T-cell (primary cell): ENCODE measurements at regions not wholly inside any gene's neighbourhood (a gene's known extent, or its start where the extent isn't known, plus 50 kb on each side); places are given as distances from the start of the nearest gene placed in this dataset.

Source experiments
- ATAC-seq, 4 experiments: fragments of 200-7000 bp in 3 of 4; fragments of 150-1000 bp in 1 of 4; cut with Tn5 transposase; replicated peaks in 1 of 4; 1 replicate in 3 of 4; 2 replicates in 1 of 4; pipeline ENCODE4 v1.10.0; 2021; ENCODE audit warnings: moderate library complexity in 3 of 4, mild to moderate bottlenecking in 2 of 4, moderate number of reproducible peaks in 1 of 4
- CTCF ChIA-PET, 2 donors: fragments of 300-600 bp; sonication (Branson Sonifier 250); formaldehyde crosslinking; loops; one replicate each; lab custom pipeline; 2022; ENCODE audit warnings: antibody characterized with exemption in 2 of 2; lab: Charles Lee
- POLR2A ChIA-PET, 2 donors: fragments of 300-600 bp; sonication (Branson Sonifier 250); formaldehyde crosslinking; loops; one replicate each; lab custom pipeline; 2022; ENCODE audit warnings: antibody characterized with exemption in 2 of 2; lab: Charles Lee
- DNase-seq, 35 experiments: peaks; one replicate each; pipeline versions ENCODE4 v3.0.0 to v3.0.0-alpha.2; 2013 to 2023
- H3K27ac ChIP-seq: one replicate; pipeline ENCODE4 v1.5.1; 2013; ENCODE audit warnings: low read length
- H3K27me3 ChIP-seq, 2 experiments: replicated peaks in 1 of 2; 1 replicate in 1 of 2; 2 replicates in 1 of 2; pipeline versions ENCODE4 v1.6.1 to v1.7.0; 2013; ENCODE audit warnings: low read length in 1 of 2, mixed read lengths in 1 of 2; ENCODE audit not compliant: control insufficient read depth in 2 of 2, insufficient read depth in 2 of 2; ENCODE audit errors: extremely low read depth in 1 of 2
- H3K36me3 ChIP-seq, 2 donors: 1 replicate in 1 of 2; 2 replicates in 1 of 2; pipeline versions ENCODE4 v1.6.1 to v1.7.0; 2013; ENCODE audit warnings: low read length in 1 of 2; ENCODE audit not compliant: control insufficient read depth in 2 of 2, insufficient read depth in 1 of 2; ENCODE audit errors: extremely low read depth in 1 of 2
- H3K4me1 ChIP-seq, 2 experiments: 1 replicate in 1 of 2; 2 replicates in 1 of 2; pipeline versions ENCODE4 v1.6.1 to v1.7.0; 2013; ENCODE audit warnings: low read length in 2 of 2, mixed read lengths in 1 of 2; ENCODE audit not compliant: insufficient read depth in 2 of 2, control insufficient read depth in 1 of 2; ENCODE audit errors: extremely low read depth in 1 of 2
- H3K4me3 ChIP-seq, 2 donors: 1 replicate in 1 of 2; 2 replicates in 1 of 2; pipeline versions ENCODE4 v1.5.1 to v1.7.0; 2013; ENCODE audit warnings: mild to moderate bottlenecking in 2 of 2, low read length in 1 of 2, moderate library complexity in 1 of 2; ENCODE audit not compliant: control insufficient read depth in 1 of 2; ENCODE audit errors: extremely low read depth in 1 of 2
- H3K9me3 ChIP-seq: 2 replicates; pipeline ENCODE4 v1.7.0; 2013
- H3K27ac Mint-ChIP-seq, 2 donors: one replicate each; pipeline ENCODE4 v1.8.0; 2020 to 2021; ENCODE audit warnings: mild to moderate bottlenecking in 2 of 2, mixed read lengths in 2 of 2
- H3K27me3 Mint-ChIP-seq, 2 donors: one replicate each; pipeline ENCODE4 v1.8.0; 2021 to 2022; ENCODE audit warnings: mixed read lengths in 2 of 2
- H3K36me3 Mint-ChIP-seq: one replicate; pipeline ENCODE4 v1.8.0; 2021; ENCODE audit warnings: mixed read lengths
- H3K4me1 Mint-ChIP-seq, 3 donors: one replicate each; pipeline ENCODE4 v1.8.0; 2020 to 2022; ENCODE audit warnings: mixed read lengths in 3 of 3, mild to moderate bottlenecking in 1 of 3
- H3K4me3 Mint-ChIP-seq, 3 donors: one replicate each; pipeline ENCODE4 v1.8.0; 2020 to 2022; ENCODE audit warnings: mild to moderate bottlenecking in 3 of 3, mixed read lengths in 3 of 3, moderate library complexity in 3 of 3
- H3K9me3 Mint-ChIP-seq, 3 donors: one replicate each; pipeline ENCODE4 v1.8.0; 2020 to 2022; ENCODE audit warnings: mixed read lengths in 3 of 3
- WGBS: methylation state at CpG from one replicate; pipeline ENCODE4 v1.1.5; 2013; ENCODE audit warnings: missing lambda C conversion rate; ENCODE audit not compliant: insufficient coverage; 5-methylcytosine and 5-hydroxymethylcytosine counted together

DNA sequence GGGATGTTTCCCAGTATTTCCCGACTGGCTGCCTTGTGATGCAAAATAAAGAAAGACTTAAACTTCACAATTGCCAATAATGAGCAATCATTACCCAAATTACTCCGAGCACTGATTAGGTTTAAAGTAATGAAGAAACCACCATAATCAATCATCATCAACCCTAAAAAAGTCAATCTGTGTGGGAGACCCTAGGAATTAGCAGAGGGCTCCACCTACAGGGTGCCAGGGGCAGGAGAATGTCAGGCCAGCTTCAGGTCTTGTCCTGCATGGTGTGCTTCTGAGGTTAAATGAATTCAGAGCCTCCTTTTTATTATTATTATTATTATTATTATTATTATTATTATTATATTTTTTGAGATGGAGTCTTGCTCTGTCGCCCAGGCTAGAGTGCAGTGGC lies 478.0 kb upstream of the ARRDC4 start:
- no peaks in the 10 kb centered on the region for H3K27me3 Mint-ChIP-seq
- ChIA-PET POLR2A (no interaction called here), CTCF (no interaction called here)
- WGBS: 50% methylated on average over 1 of the region's 3 CpGs
- H3K27me3 ChIP-seq: no peaks in the 10 kb centered on the region
- H3K36me3 ChIP-seq: no peaks in the 10 kb centered on the region
- no peak overlapping the region for H3K4me3 ChIP-seq
- no peak overlapping the region for H3K27ac Mint-ChIP-seq
- H3K4me3 Mint-ChIP-seq: no peak overlapping the region
- no peaks in the 10 kb centered on the region for H3K9me3 ChIP-seq
- peaks cover 7 to 35% (median 11%) of the 10 kb centered on the region in 3 donors for H3K9me3 Mint-ChIP-seq
- no peaks in the 10 kb centered on the region for H3K4me1 ChIP-seq
- H3K36me3 Mint-ChIP-seq: no peaks in the 10 kb centered on the region
- no peak overlapping the region for H3K27ac ChIP-seq
- no peak for ATAC-seq
- DNase-seq: no peak
- no peaks in the 10 kb centered on the region for H3K4me1 Mint-ChIP-seq

DNA sequence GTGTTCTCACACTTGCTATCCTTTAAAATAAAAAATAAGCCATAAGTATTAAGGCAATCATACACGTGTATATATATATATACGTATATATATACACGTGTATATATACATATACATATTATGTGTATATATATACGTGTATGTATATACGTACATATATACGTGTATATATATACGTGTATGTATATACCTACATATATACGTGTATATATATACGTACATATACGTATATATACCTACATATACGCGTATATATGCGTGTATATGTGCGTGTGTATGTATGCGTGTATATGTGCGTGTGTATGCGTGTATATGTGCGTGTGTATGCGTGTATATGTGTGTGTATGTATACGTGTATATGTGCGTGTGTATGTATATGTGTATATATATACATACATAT lies 477.3 kb upstream of the ARRDC4 start:
- H3K4me1 ChIP-seq: no peaks in the 10 kb centered on the region
- no peak overlapping the region for H3K27ac ChIP-seq
- H3K4me3 ChIP-seq: no peak overlapping the region
- WGBS: no CpG with 5 or more reads among the region's 21 CpGs
- no peaks in the 10 kb centered on the region for H3K36me3 ChIP-seq
- Mint-ChIP-seq H3K36me3 (no peaks in the 10 kb centered on the region), H3K4me1 (no peaks in the 10 kb centered on the region), H3K27me3 (no peaks in the 10 kb centered on the region), H3K27ac (no peak overlapping the region), H3K4me3 (no peak overlapping the region), H3K9me3 (peaks cover 7 to 35% (median 11%) of the 10 kb centered on the region in 3 donors)
- no peaks in the 10 kb centered on the region for H3K27me3 ChIP-seq
- ATAC-seq (no peak), DNase-seq (no peak)
- ChIA-PET CTCF (no interaction called here), POLR2A (no interaction called here)
- H3K9me3 ChIP-seq: no peaks in the 10 kb centered on the region

DNA sequence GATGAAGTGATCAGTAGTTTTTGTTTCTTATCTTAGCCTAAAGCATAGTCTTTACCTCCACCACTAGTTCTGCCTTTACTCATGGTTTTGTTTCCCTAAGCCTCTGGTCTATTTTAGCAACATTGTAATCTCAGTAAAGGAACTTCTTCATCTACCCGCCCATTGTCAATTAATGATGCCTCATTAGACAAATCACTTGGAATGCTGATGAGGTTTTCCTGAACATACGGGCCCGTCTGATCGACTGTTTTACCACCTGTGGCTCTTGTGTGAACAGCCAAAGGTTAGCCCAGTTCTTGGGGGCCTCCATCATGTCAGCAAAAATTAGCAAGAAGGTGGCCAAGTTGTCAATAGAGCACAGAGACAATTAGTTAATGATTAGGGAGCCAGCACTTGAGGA lies 470.1 kb upstream of the ARRDC4 start:
- Histone ChIP-seq H3K4me1 (no peaks in the 10 kb centered on the region), H3K27ac (no peak overlapping the region), H3K27me3 (no peaks in the 10 kb centered on the region), H3K9me3 (no peaks in the 10 kb centered on the region), H3K36me3 (no peaks in the 10 kb centered on the region), H3K4me3 (no peak overlapping the region)
- Mint-ChIP-seq H3K36me3 (no peaks in the 10 kb centered on the region), H3K27me3 (no peaks in the 10 kb centered on the region), H3K4me3 (no peak overlapping the region), H3K4me1 (no peaks in the 10 kb centered on the region), H3K27ac (no peak overlapping the region), H3K9me3 (peaks cover 2 to 13% (median 5%) of the 10 kb centered on the region in 3 donors)
- DNase-seq (no peak), ATAC-seq (no peak)
- 69% methylated on average over 3 of the region's 4 CpGs for WGBS
- ChIA-PET CTCF (no interaction called here), POLR2A (no interaction called here)

DNA sequence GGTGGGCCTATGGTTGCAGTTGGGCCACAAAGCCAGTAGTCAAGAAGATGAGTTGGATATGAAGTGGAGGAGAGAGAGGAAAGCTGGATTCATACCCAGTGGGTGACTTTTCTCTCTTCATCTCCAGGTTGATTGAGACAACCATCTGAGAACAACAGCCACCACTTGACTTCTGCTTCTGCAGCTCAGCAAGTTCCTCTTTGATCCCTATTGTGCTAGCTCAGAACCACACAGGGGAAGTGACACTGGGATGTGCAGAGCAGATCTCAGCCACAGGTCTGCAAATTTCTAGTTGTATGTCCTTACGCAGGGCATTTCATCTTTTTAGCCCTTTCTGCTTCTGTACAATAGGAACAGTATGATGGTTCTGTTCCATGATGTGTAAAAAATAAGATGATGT lies 459.2 kb upstream of the ARRDC4 start:
- Histone ChIP-seq H3K36me3 (no peaks in the 10 kb centered on the region), H3K4me1 (no peaks in the 10 kb centered on the region), H3K9me3 (no peaks in the 10 kb centered on the region), H3K27me3 (no peaks in the 10 kb centered on the region), H3K4me3 (no peak overlapping the region), H3K27ac (no peak overlapping the region)
- POLR2A ChIA-PET: no interaction called here
- DNase-seq (no peak), ATAC-seq (no peak)
- peaks cover 6 to 18% (median 8%) of the 10 kb centered on the region in 3 donors for H3K9me3 Mint-ChIP-seq
- CTCF ChIA-PET: interaction anchor here in 1 of 2 donors (0.6 kb wide), 1 partner anchor 106 kb away, joined by 9 read pairs; no protein-coding TSS in a partner anchor
- no peaks in the 10 kb centered on the region for H3K36me3 Mint-ChIP-seq
- WGBS: no CpG with 5 or more reads among the region's 1 CpG
- H3K27ac Mint-ChIP-seq: no peak overlapping the region
- no peak overlapping the region for H3K4me3 Mint-ChIP-seq
- no peaks in the 10 kb centered on the region for H3K27me3 Mint-ChIP-seq
- no peaks in the 10 kb centered on the region for H3K4me1 Mint-ChIP-seq

DNA sequence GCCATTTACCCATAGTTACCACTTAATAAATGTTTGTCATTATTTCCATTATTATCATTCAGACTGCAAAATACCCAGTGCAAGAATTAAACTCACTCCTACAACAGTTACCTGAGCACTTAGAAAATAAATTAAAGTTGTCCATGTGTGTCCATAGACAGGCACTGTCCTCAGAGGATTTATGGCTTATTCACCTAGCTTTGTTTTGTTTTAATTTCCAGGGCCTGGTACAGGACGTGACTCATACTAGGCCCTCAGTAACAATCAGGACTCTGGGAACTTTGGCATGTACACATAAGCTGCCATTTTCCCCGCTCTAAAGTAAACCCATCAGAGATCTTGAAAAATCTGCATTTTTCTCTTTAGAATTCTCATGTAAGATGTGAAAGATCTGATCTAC lies 458.5 kb upstream of the ARRDC4 start:
- Histone ChIP-seq H3K4me3 (no peak overlapping the region), H3K27me3 (no peaks in the 10 kb centered on the region), H3K27ac (no peak overlapping the region), H3K9me3 (no peaks in the 10 kb centered on the region), H3K4me1 (no peaks in the 10 kb centered on the region), H3K36me3 (no peaks in the 10 kb centered on the region)
- Mint-ChIP-seq H3K27me3 (no peaks in the 10 kb centered on the region), H3K36me3 (no peaks in the 10 kb centered on the region), H3K4me1 (no peaks in the 10 kb centered on the region), H3K4me3 (no peak overlapping the region), H3K9me3 (peaks cover 6 to 14% (median 8%) of the 10 kb centered on the region in 3 donors), H3K27ac (no peak overlapping the region)
- 50% methylated on average over 1 of the region's 2 CpGs for WGBS
- ChIA-PET CTCF (no interaction called here), POLR2A (no interaction called here)
- DNase-seq: no peak
- ATAC-seq: no peak

DNA sequence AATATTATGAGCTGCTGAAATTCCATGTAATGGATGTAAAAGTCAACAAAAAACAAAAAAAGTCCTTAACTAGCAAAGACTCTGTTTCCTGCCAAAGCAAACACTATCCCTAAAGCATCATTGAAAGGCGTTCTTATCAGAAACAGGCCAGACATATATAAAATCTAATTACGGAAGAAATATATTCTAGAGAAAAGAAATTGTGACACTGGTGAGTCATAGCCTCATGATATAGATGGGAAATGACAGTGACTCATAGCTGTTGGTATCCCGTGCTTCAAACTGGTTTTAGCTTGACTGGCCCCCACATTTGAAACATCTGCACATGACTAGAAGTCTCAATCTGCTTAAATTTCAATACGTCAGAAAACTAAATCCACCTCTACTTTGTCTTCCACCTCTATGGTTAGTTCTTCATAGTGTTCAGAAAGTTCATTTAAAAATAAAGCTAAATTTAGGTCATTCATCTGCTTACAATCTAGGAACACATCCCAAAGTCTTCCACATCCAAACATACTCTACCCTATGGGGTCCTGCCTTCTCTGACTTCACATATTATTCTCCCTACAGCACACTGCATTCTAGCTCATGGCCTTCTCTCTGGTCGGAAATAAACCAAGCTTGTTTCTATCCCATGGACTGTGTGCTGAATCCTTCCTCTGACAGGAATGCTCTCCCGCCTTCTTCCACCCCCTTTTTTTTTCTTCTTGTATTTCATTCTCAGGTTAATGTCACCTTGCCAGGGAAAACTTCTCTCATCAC lies 456.3 kb upstream of the ARRDC4 start:
- Histone ChIP-seq H3K27me3 (no peaks in the 10 kb centered on the region), H3K4me1 (no peaks in the 10 kb centered on the region), H3K4me3 (no peak overlapping the region), H3K27ac (no peak overlapping the region), H3K36me3 (no peaks in the 10 kb centered on the region), H3K9me3 (no peaks in the 10 kb centered on the region)
- ATAC-seq: no peak
- Mint-ChIP-seq H3K36me3 (no peaks in the 10 kb centered on the region), H3K27me3 (no peaks in the 10 kb centered on the region), H3K4me1 (no peaks in the 10 kb centered on the region), H3K27ac (no peak overlapping the region), H3K4me3 (no peak overlapping the region), H3K9me3 (peaks cover 6 to 14% (median 8%) of the 10 kb centered on the region in 3 donors)
- CTCF ChIA-PET: no interaction called here
- DNase-seq: no peak
- 75% methylated on average over 2 of the region's 6 CpGs for WGBS
- POLR2A ChIA-PET: no interaction called here
